ENCODE measurements at regions not wholly inside any gene's neighbourhood (a gene's known extent, or its start where the extent isn't known, plus 50 kb on each side); places are given as distances from the start of the nearest gene placed in this dataset.

DNA sequence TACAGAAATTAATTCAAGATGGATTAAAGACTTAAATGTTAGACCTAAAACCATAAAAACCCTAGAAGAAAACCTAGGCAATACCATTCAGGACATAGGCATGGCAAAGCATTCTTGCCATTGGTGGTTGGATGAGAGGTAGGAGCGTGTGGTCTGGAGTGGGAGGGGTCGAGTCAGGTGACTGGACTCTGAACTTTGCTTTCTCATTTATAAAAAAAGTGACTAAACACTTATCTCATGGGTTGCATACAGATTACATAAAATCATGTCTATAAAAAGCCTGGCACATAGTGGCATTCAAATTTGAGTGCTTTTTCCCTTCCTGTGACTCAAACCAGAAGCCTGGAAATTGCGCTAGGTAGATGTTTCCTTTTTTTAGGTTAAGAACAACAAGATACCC is 159.7 kb upstream of the SHISA6 start:
- Mint-ChIP-seq H3K4me1 (peaks cover 26 to 30% of the 10 kb centered on the region in 2 experiments), H3K4me3 (no peak overlapping the region), H3K9me3 (no peaks in the 10 kb centered on the region), H3K27ac (no peak overlapping the region; a peak in 1 of 7 replicates), H3K27me3 (ENCODE audit: low read depth) (no peaks in the 10 kb centered on the region; the same call in 1 of the 2 replicates), H3K36me3 (ENCODE audit: insufficient read depth in 1 of 3, low read depth in 3 of 3) (no peaks in the 10 kb centered on the region)
- no peaks in the 10 kb centered on the region for H3K79me1 ChIP-seq (ENCODE audit: insufficient read depth, low read depth, low read length, poor library complexity, severe bottlenecking)
- no peak overlapping the region for H3K56ac ChIP-seq (ENCODE audit: insufficient read length, low read depth, low read length)
- no peak overlapping the region for H3K4ac ChIP-seq (ENCODE audit: low read depth, low read length)
- WGBS (ENCODE audit: extremely low coverage, insufficient read length, low lambda C conversion rate), result no CpG with 5 or more reads among the region's 3 CpGs
- no peak overlapping the region for H3K23ac ChIP-seq (ENCODE audit: insufficient read length, low read depth, low read length)
- no peak overlapping the region for H2BK120ac ChIP-seq (ENCODE audit: low read depth, low read length, poor library complexity, severe bottlenecking)
- no peaks in the 10 kb centered on the region for H3K9me3 ChIP-seq (ENCODE audit: control insufficient read depth, low read depth, low read length)
- H3K23me2 ChIP-seq (ENCODE audit: insufficient read length, low read depth, low read length, poor library complexity, severe bottlenecking), result no peaks in the 10 kb centered on the region
- no peak overlapping the region for H2BK12ac ChIP-seq (ENCODE audit: insufficient read length, low read depth, low read length)
- H4K20me1 ChIP-seq (ENCODE audit: control insufficient read depth, insufficient read depth, insufficient read length), result no peaks in the 10 kb centered on the region
- no peak overlapping the region for H2BK5ac ChIP-seq (ENCODE audit: insufficient read length, low read length)
- H2BK20ac ChIP-seq (ENCODE audit: low read depth, low read length, poor library complexity, severe bottlenecking), result no peak overlapping the region
- H3K27me3 ChIP-seq (ENCODE audit: insufficient read depth, low read length), result no peaks in the 10 kb centered on the region; the same call in 1 of the 2 replicates
- TF ChIP-seq, protein P1, sequence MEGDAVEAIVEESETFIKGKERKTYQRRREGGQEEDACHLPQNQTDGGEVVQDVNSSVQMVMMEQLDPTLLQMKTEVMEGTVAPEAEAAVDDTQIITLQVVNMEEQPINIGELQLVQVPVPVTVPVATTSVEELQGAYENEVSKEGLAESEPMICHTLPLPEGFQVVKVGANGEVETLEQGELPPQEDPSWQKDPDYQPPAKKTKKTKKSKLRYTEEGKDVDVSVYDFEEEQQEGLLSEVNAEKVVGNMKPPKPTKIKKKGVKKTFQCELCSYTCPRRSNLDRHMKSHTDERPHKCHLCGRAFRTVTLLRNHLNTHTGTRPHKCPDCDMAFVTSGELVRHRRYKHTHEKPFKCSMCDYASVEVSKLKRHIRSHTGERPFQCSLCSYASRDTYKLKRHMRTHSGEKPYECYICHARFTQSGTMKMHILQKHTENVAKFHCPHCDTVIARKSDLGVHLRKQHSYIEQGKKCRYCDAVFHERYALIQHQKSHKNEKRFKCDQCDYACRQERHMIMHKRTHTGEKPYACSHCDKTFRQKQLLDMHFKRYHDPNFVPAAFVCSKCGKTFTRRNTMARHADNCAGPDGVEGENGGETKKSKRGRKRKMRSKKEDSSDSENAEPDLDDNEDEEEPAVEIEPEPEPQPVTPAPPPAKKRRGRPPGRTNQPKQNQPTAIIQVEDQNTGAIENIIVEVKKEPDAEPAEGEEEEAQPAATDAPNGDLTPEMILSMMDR (conservative IDR thresholded peaks at IDR 0.05), result no peak
- no peak overlapping the region for H3K4me2 ChIP-seq (ENCODE audit: insufficient read depth, insufficient read length, low read length)
- H3T11ph ChIP-seq (ENCODE audit: low read length), result no peak overlapping the region
- H2AFZ ChIP-seq (ENCODE audit: low read length), result no peak overlapping the region
- H3K9ac ChIP-seq (ENCODE audit: extremely low read depth, insufficient read length, low read length), result no peak overlapping the region
- no peak overlapping the region for H3K14ac ChIP-seq (ENCODE audit: insufficient read depth, low read length)
- peaks cover 3% of the 10 kb centered on the region; the same call in 1 of the 2 replicates for H3K4me1 ChIP-seq (ENCODE audit: insufficient read depth, low read length)
- DNase-seq, result no peak
- no peak overlapping the region for H4K91ac ChIP-seq (ENCODE audit: insufficient read length, low read depth, low read length)
- no peak overlapping the region for H2BK15ac ChIP-seq (ENCODE audit: low read depth, low read length)
- H3K18ac ChIP-seq (ENCODE audit: insufficient read length, low read depth, low read length), result no peak overlapping the region
- H4K8ac ChIP-seq (replicated peaks; ENCODE audit: insufficient read length, low read depth, low read length), result no peak overlapping the region
- H3K27ac ChIP-seq (ENCODE audit: insufficient read length, low read depth, low read length), result no peak overlapping the region
- H4K5ac ChIP-seq (ENCODE audit: insufficient read length, low read depth, low read length), result no peak overlapping the region
- H3K79me2 ChIP-seq (ENCODE audit: insufficient read depth, low read length), result no peaks in the 10 kb centered on the region
- no peak overlapping the region for H2AK5ac ChIP-seq (ENCODE audit: insufficient read length, low read length)
